NCI-H1436 (cell line): ENCODE measurements at regions not wholly inside any gene's neighbourhood (a gene's known extent, or its start where the extent isn't known, plus 50 kb on each side); places are given as distances from the start of the nearest gene placed in this dataset.
"Not testable (repeated sequence)": the region's sequence is repeated elsewhere in the genome, so short reads cannot be mapped to it uniquely, and the experiment has no call there.

Experiments
- DNase-seq: peaks from one replicate; lab custom pipeline; 2025; lab: John Stamatoyannopoulos, UW

DNA sequence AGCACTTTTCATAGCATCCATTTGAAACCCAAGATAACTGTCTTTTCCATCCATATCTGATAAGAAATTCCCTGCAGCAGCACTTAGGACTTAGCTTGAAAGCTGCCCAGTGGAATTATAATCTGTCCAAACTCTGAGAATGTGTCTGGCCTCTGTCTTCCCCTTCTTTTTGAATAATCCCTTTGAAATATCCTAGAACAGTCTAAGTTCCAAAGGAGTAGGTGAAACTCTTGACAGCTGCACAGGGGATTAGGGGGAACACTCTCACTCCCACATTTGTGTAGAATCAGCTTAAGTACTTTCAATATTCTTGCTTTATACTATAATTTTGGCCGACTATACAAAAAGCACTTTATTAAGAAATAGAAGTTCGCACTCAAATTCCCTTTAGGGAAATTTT lies 157.7 kb downstream of the PAPSS1 start:
- no peak for DNase-seq

DNA sequence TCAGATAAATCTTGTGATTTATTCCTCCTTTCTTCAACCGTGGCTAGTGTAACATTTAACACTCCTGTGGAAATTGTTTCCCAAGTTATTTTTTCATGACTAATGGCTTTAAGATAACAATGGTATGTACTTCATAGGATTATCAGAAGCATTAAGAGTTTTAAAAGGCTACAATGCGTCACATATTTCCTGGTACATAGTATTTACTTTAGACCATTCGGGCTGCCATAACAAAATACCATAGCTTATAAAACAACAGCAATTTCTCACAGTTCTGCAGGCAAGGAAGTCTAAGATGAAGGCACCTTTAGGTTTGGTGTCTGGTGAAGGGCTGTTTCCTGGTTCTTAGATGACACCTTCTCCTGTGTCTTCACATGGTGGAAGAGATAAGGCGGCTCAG lies 158.6 kb downstream of the PAPSS1 start:
- DNase-seq = no peak

DNA sequence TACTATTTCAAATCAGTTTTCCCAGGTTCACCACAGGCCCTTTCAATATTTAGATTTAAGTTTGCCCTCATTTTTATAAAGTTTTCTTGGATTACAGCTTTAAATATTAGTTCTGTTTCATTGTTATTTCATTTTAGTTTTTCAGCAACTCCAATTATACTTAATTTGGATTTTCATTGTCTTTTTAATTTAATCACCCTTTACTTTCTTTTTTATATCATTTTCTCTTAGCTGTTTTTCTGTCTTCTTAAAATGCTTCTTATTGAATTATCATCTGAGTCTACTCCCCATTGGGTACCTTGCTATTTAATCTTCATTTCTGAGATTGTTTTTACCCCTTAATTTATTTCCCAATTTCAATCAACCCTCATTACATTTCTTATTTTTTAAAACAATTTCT lies 160.4 kb downstream of the PAPSS1 start:
- DNase-seq = no peak

DNA sequence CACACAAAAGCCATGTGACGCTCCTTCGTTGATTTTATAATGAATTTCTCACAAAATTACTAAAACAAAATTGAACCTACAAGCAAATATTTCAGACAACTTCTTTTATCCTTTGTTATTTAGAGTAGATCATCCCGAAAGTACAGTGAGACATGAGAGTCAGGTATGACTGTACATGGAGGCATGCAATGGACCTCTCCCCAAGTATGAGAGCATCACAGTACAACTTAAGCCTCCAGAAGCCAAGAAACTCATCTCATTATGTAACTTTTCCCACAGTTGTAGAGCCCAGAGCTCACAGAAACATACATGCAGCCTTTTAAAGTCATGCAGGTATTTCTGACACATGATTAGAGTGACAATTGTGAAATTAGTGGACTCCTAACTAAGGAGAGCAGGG lies 167.7 kb downstream of the PAPSS1 start:
- no peak for DNase-seq

DNA sequence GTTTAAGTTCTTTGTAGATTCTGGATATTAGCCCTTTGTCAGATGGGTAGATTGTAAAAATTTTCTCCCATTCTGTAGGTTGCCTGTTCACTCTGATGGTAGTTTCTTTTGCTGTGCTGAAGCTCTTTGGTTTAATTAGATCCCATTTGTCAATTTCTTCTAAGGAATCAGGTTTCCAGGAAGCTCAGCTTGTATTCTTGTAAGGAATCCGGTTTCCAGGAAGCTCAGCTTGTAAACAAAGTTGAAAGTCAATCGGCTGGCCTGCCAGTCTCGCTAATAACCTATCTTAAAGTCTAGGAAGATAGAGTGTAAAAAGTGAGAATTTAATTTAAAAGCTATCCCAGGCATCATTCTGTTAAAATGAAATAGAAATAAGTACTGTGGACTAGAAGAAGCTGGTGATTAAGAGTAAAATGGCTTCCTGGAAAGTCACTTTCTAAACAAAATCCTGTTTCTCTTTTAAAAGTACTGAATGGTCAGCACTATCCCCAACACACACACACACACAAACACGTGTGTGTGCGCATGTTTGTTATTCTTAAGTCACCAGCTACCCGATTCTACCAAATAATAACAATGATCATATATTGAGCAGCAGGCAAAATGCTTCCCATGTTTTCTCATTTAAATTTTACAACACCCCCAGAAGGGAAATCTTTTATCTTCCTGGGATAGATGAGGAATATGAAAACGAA lies 171.7 kb downstream of the PAPSS1 start:
- no peak for DNase-seq

DNA sequence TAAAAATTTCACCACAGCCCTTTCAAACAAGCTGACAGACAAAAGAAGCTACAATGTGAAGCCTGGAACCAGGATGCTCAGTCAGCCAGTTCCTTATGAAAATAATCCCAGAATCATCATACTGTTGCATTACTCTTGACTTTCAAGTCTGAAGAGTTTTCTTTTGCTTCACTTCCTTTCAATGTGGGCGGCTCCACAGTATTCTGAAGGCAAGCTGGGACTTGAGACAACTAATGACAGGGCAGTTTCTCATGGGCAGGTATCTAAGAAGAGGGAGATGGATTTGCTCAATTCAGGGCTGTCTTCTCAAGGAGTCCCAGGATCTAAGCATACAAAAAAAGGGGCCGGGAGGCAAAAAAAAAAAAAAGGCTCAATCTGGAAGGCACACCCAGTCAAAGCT lies 173.4 kb downstream of the PAPSS1 start:
- DNase-seq = no peak

DNA sequence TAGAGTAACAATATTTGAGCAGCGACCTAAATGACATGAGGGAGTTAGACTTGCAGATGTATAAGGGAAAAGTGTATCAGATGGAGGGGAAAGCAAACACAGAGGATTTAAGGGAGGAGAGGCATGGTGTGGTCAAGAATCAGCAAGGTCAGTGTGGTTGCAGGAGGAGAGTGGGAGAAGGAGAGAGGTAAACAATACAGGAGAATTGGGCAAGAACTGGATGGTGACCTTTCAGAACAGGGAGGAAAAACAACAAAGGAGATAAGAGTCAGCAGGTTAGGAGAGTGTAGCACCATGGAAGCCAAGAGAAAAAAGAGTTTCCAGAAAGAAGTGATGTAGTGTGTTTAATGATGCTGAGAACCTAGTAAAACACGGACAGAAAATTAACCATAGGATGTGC lies 178.5 kb downstream of the PAPSS1 start:
- no peak for DNase-seq

DNA sequence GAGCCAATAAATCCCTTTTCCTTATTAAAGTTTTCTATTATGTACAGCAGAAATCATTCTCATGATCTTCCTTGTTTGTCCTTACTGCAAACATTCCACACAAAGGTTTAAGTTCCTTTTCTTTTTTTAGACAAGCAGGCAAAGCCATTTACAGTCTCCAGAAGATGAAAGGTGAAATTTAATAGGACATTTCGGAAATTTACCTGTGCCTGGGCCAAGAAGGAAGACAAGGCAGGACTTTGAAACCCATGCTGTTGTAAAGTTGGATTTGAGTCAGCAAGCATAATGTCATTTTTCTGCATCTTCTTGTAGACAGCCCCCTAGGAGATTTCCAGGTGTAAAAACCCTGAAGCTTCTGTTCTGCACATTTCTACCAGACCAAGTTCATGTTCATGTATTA lies 188.1 kb downstream of the PAPSS1 start:
- no peak for DNase-seq

DNA sequence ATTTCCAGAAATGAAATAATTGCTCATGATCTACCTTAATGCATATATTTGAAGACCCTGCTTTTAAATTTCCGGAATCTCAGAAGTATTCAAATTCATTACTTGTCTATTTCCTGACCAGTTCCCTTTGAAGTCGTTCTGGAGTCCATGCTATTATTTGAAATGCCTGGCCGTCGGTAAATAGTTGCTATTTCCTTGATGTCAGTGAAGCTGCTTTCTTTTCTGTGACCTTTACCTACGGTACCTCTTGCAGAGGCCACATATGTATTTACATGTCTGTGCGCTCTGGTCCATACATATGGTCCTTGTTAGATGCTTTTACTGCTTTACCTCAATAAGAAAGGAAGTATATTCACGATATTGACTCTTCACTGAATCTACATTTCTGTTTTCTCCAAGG lies 199.7 kb downstream of the PAPSS1 start:
- no peak for DNase-seq

DNA sequence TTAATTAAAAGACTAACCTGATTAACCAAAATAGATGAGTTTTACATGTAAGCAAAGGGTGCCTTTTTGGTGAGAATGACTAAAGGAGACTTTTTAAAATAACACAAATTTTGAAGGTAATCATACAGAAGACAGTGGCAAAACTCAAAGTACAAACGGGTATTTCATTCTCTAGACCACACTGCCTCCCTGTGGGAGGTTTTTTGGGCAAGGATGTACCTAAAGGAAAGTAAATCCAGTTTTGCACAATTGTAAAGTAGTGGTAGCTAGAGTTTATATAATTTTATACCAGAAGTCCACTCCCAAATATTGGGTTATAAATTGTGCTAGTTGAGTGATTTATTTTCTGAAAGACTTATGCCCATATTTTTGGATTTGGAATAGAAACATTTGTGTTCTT lies 201.0 kb downstream of the PAPSS1 start:
- no peak for DNase-seq

DNA sequence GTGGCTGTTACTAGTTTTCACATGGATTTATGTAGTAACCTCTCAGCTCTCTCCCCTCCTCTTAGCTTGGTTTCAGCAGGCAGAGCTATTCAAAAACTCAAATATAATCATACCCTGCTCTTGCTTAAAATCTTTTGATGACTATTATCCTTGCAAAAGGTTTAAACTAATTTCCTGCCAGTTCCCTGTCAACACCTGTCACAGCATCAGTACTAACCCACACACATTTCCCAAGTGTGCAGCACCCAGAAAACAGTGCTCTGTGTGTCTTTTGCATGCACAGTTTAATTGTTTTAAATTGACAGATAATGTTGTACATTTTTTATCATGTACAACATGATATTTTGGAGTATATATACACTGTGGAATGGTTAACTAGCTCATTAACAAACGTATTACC lies 202.0 kb downstream of the PAPSS1 start:
- no peak for DNase-seq

DNA sequence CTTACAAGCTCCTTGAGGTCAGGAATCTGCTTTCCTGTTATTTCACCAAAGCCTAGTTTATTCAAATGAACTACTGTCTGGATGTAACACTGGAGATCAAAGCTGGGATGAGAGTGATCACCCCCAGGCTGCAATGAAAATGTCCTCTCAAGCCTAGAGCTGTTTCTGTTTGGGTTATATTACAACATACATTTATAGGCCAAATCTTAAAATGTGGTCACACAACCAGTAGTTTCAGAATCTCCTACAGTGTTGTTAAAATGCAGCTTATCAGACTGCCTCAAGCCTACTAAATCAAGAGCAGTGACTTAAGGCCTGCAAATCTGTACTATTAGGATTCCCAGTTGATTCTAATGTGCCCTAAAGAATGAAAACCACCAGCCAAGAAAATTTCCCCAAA lies 207.5 kb downstream of the PAPSS1 start:
- DNase-seq = no peak

DNA sequence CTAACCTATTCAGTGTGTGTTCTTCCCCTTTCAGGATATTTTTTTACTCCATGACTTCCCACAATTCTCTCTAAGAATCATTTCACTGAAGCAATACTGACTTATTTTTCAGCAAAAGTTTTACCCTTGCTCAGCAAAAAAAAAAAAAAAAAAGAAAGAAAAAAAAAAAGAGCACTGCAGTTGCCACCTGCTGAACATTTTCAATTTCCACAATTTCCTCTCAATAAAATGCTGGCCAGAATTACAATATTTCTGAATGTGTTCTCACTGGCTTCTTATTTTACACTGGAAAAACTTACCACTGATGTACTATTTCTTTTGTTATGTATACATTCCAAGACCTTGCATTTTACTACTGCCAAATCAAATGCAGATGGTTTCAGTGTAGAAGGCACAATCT lies 210.4 kb downstream of the PAPSS1 start:
- no peak for DNase-seq

DNA sequence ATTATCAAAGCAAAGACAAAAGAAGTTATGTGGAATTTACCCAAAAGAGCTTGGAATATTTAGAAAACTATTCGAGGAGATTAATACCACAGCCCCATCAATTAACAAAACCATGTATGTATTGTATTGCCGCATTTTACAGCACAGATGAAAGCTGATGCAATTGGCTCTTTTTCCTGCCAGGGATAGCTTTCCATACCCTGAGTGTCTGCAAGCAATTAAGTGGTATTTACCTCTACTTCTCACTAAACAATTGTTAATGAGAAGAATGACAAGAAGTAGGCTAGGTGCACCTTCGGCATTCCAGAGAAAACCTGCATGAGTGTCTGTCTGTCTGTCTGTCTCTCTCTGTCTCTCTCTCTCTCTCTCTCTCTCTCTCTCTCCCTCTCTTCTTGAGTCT lies 219.5 kb downstream of the PAPSS1 start:
- no peak for DNase-seq

DNA sequence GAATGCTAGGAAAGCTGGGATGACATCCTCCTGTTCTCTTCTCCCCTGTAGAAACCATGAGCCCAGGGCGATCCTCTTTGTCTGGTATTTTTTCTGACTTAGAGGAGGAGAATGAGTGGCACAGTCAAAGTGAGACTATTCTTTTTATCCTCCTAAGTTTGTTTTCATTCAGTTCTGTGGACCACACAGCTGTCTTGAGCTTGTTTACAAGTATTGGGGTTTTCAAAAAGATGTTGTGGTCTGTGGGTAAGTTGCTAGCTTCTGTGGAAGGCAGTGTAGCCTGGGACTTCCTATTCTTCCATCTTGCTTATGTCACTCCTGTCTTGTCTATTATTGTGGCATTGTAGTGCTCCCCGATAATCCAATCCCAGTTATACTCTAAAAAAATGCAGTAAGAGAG lies 223.0 kb downstream of the PAPSS1 start:
- DNase-seq = no peak

DNA sequence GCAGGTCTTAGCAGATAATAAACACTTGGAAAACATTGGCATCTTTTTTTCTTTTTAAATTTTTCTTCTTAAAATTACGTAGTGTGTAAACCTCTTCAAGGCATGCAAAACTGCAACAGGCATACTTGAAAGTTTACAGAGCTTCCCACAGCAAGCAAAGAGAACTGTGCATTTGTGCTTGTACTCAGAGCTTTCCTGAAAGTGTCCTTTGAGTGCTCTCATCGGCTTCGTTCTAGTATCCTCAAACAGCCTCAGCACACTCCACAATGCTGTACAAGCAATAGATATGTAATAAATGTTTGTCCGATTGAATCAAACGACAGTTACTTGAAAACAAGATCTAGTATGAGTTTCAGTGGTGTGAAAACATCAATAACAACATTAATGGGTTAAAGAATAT lies 227.5 kb downstream of the PAPSS1 start:
- DNase-seq = no peak

DNA sequence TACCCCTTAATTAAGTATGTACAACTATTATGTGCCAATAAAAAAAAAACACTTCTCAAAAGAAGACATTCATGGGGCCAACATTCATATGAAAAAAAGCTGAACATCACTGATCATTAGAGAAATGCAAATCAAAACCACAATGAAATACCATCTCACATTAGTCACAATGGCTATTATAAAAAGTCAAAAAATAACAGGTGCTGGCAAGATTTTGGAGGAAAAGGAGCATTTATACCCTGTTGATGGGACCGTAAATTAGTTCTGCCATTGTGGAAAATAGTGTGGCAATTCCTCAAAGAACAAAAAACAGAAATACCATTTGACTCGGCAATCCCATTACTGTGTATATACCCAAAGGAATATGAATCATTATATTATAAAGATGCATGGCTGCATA lies 229.9 kb downstream of the PAPSS1 start:
- DNase-seq = no peak

DNA sequence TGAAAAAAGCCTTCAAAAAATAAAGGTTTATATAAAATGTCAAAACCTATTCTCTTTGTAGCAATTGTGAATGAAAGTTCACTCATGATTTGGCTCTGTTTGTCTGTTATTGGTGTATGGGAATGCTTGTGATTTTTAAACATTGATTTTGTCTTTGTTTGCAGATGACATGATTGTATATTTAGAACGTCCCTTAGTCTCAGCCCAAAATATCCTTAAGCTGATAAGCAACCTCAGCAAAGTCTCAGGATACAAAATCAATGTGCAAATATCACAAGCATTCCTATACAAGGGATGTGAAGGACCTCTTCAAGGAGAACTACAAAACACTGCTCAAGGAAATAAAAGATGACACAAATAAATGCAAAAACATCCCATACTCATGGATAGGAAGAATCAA lies 236.4 kb downstream of the PAPSS1 start:
- DNase-seq = not testable (repeated sequence)

DNA sequence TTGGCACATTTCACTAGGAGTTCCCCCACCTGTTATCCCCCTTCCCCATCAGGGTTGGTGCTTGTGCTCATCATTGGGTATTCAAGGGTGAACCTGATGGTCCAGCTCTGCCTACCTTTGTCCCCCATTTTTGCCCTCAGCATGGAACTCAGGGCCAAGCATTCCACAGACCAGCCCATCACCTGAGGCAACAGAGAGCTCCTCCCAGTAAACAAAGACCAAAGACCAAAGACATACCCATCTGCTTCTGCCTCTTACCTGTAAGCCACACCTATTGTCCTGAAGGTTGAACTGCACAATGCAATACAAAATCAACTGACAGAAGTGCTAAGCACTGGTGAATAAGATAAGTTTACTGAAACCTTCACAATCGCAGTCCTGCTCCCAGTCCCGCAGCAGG lies 237.5 kb downstream of the PAPSS1 start:
- no peak for DNase-seq

DNA sequence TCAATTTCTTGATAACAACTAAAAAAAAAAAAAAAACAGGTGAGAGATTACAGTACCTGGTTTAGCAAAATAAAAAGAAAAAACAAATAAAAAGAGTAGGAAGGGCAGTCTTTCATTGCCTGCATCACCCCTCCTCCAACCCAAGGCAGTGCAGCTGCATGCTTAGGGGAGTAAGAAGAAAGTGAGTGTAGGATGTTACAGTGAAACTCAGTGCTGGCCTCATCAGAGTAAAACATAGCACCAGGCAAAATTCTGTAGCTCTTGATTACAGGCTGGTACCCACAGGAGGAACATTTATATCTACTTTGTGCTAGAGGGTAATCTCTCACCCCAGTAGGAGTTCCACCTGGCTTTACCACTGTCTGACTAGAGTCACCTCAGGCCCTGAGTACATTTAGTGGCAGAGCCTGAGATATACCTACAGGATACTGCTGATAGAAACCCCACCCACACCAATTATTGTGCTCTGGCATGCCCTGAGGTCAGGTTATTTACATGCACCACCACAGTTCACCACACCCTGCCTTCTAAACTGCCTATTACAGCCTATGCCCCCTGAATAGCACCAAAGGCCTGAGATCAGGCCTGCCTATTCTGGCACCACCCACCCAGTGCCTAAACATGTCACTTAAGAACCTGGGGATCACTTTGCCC lies 241.6 kb downstream of the PAPSS1 start:
- DNase-seq = no peak

DNA sequence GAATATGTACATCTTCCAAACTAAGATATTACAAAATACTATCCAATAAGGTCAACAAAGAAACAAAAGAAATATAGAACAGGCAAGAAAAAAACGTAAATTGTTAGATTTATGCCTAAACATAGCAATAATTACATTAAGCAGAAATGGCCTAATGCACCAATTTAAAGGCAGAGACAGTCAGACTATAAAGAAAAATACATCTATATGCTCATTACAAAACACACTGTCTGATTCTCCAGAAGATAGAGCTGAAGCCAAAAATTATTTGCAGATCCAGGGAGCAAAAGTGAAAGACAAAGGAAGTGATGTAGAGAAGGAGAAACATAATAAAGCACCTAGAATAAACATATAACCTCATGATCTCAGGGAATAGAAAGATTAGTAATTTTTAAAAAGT lies 246.9 kb downstream of the PAPSS1 start:
- no peak for DNase-seq

DNA sequence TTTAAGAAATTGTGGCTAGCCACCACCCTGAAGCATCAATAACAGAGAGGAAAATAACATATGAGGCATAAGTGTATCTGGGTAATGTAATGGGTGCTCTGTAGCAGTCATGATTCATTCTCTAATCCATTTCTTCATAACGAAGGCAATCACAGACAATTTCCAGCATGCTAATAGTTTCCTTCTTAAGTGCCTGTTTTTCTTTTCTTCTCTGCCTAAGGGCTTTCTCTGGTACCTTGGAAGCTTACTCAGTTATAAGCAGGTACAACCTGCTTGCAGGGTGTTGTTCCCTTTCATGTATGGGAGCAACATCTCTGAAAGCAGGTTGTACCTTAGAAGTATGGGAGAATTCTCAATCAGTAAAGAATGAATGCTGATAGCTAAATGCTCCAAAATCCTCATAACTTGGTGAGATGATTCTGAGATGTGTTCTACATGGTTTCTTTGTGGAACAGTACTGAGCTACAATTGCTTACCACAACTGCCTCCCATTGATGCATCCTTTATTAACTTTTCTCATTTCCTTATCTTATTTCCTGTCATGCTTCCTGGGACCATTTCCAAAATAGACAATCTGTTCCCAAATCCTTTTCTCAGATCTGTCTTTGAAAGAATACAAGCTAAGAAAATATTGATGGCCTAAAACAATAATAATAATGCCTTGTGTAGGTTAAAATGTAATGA lies 247.6 kb downstream of the PAPSS1 start:
- DNase-seq = no peak

DNA sequence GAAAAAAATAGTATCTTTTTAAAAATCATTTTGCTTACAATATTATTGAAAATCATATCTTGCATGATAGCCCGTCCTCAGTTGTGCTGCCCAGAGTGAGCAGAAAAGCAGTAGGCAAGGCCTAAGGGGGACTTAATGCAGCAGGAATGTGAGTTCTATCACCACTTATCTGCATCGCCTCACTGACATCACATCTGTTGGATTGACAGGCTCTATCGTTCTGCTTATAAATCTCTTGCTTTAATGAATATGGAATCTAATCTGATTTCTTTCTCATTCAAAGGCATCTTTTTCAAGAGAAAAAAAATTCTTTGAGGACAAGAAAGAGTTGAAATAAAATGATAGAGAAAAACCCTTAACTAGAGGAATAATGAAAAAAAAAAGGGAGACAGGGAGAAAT lies 249.9 kb downstream of the PAPSS1 start:
- no peak for DNase-seq

DNA sequence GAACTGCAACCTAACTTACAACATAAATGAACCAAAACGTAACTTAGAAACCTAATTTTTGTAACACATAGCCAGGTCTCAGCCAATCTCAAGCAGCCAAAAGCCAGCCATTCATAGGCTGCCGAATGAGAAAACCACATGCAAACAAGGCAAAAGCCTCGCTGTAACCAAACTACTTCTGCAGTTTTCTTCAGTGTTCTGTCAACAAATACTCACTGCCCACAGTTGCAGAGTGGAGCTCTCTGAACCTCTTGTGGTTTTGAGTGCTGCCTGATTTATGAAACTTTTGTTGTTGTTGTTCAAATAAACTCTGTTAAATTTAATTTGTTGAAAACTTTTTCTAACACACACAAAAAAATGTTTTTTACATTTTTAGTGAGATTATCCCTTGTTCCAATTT lies 251.2 kb downstream of the PAPSS1 start:
- DNase-seq = no peak
